GM21723 (cell line): ENCODE measurements at regions not wholly inside any gene's neighbourhood (a gene's known extent, or its start where the extent isn't known, plus 50 kb on each side); places are given as distances from the start of the nearest gene placed in this dataset.
"Not testable (repeated sequence)": the region's sequence is repeated elsewhere in the genome, so short reads cannot be mapped to it uniquely, and the experiment has no call there.

Experiments used
- ATAC-seq: cut with Tn5 transposase; IDR thresholded peaks from one replicate; pipeline ENCODE4 v1.9.1; 2021; ENCODE audit warnings: mild to moderate bottlenecking, moderate library complexity; ENCODE audit not compliant: unreplicated experiment

GRCh38 chr13:90713441-90714133 is 633.9 kb upstream of the MIR17HG start:
- no peak for ATAC-seq

GRCh38 chr13:90715485-90715884 is 632.0 kb upstream of the MIR17HG start:
- no peak for ATAC-seq

- no peak for ATAC-seq
Measured at GRCh38 chr13:90717451-90717936, 630.0 kb upstream of the MIR17HG start.

- ATAC-seq = no peak
Measured at GRCh38 chr13:90719461-90719860, 628.0 kb upstream of the MIR17HG start.

- no peak for ATAC-seq
Measured at GRCh38 chr13:90721937-90722336, 625.5 kb upstream of the MIR17HG start.

- no peak for ATAC-seq
Measured at GRCh38 chr13:90723381-90723780, 624.1 kb upstream of the MIR17HG start.

- ATAC-seq = no peak
Measured at GRCh38 chr13:90726375-90726774, 621.1 kb upstream of the MIR17HG start.

GRCh38 chr13:90732049-90732448 is 615.4 kb upstream of the MIR17HG start:
- no peak for ATAC-seq

GRCh38 chr13:90734497-90734896 is 613.0 kb upstream of the MIR17HG start:
- not testable (repeated sequence) for ATAC-seq

- no peak for ATAC-seq
Measured at GRCh38 chr13:90738881-90739280, 608.6 kb upstream of the MIR17HG start.

- ATAC-seq = no peak
Measured at GRCh38 chr13:90740099-90740498, 607.4 kb upstream of the MIR17HG start.

- ATAC-seq = no peak
Measured at GRCh38 chr13:90742381-90742780, 605.1 kb upstream of the MIR17HG start.

GRCh38 chr13:90746230-90746629 is 601.3 kb upstream of the MIR17HG start:
- no peak for ATAC-seq

- ATAC-seq = no peak
Measured at GRCh38 chr13:90750021-90750420, 597.5 kb upstream of the MIR17HG start.

GRCh38 chr13:90751026-90751425 is 596.5 kb upstream of the MIR17HG start:
- no peak for ATAC-seq

GRCh38 chr13:90752070-90752469 is 595.4 kb upstream of the MIR17HG start:
- ATAC-seq = no peak

- ATAC-seq = no peak
Measured at GRCh38 chr13:90757127-90757680, 590.3 kb upstream of the MIR17HG start.

- ATAC-seq = no peak
Measured at GRCh38 chr13:90760639-90761038, 586.8 kb upstream of the MIR17HG start.

- ATAC-seq = no peak
Measured at GRCh38 chr13:90763476-90764150, 583.9 kb upstream of the MIR17HG start.

- ATAC-seq = no peak
Measured at GRCh38 chr13:90766386-90766902, 581.0 kb upstream of the MIR17HG start.

GRCh38 chr13:90768116-90768515 is 579.4 kb upstream of the MIR17HG start:
- ATAC-seq = no peak

GRCh38 chr13:90769387-90769786 is 578.1 kb upstream of the MIR17HG start:
- ATAC-seq = no peak
